Fibroblast of lung (primary cell): ENCODE measurements at regions not wholly inside any gene's neighbourhood (a gene's known extent, or its start where the extent isn't known, plus 50 kb on each side); places are given as distances from the start of the nearest gene placed in this dataset.

Experiments used
- DNase-seq, 2 donors: peaks; one replicate each; pipeline versions ENCODE4 v3.0.0 to v3.0.0-alpha.2; 2010; ENCODE audit warnings: low read depth in 2 of 2
- H2AFZ ChIP-seq: 2 replicates; pipeline ENCODE4 v1.5.1; 2012; ENCODE audit warnings: low read length, control low read depth, inconsistent platforms
- H3K27ac ChIP-seq: 2 replicates; pipeline ENCODE4 v1.5.1; 2011; ENCODE audit warnings: low read length, control low read depth; ENCODE audit not compliant: insufficient read depth
- H3K27me3 ChIP-seq: 2 replicates; pipeline ENCODE4 v1.5.1; 2011; ENCODE audit warnings: mild to moderate bottlenecking, low read length; ENCODE audit not compliant: control insufficient read depth, insufficient read depth
- H3K36me3 ChIP-seq: 2 replicates; pipeline ENCODE4 v1.5.1; 2011; ENCODE audit warnings: low read length; ENCODE audit not compliant: control insufficient read depth, insufficient read depth
- H3K4me1 ChIP-seq: 2 replicates; pipeline ENCODE4 v1.5.1; 2011; ENCODE audit warnings: low read length; ENCODE audit not compliant: control insufficient read depth, insufficient read depth; ENCODE audit errors: extremely low read depth
- H3K4me2 ChIP-seq: 2 replicates; pipeline ENCODE4 v1.5.1; 2011; ENCODE audit warnings: low read length, control low read depth; ENCODE audit not compliant: insufficient read depth; ENCODE audit errors: extremely low read depth
- H3K4me3 ChIP-seq, 4 experiments: fragments of 200-600 bp in 1 of 4; sonication (generic) in 1 of 4; replicated peaks in 1 of 4; 2 replicates each; pipeline ENCODE4 v1.5.1; 2011 to 2016; ENCODE audit warnings: low read length in 4 of 4, low read depth in 3 of 4, mild to moderate bottlenecking in 3 of 4, control low read depth in 2 of 4, inconsistent platforms in 1 of 4, mixed read lengths in 1 of 4; ENCODE audit not compliant: insufficient read depth in 1 of 4; ENCODE audit errors: control extremely low read depth in 1 of 4
- H3K79me2 ChIP-seq: 2 replicates; pipeline ENCODE4 v1.5.1; 2012; ENCODE audit warnings: mild to moderate bottlenecking, low read length, inconsistent platforms; ENCODE audit not compliant: control insufficient read depth, insufficient read depth
- H3K9ac ChIP-seq: 2 replicates; pipeline ENCODE4 v1.5.1; 2011; ENCODE audit warnings: mild to moderate bottlenecking, low read length, control low read depth; ENCODE audit not compliant: insufficient read depth
- H3K9me3 ChIP-seq: 2 replicates; pipeline ENCODE4 v1.5.1; 2012; ENCODE audit warnings: low read depth, low read length; ENCODE audit not compliant: control insufficient read depth, insufficient read depth
- H4K20me1 ChIP-seq: 2 replicates; pipeline ENCODE4 v1.5.1; 2011; ENCODE audit warnings: low read length; ENCODE audit not compliant: control insufficient read depth, insufficient read depth; ENCODE audit errors: extremely low read depth
- CTCF ChIP-seq, 2 donors: IDR thresholded peaks in 1 of 2; conservative IDR thresholded peaks in 1 of 2; 1 replicate in 1 of 2; 2 replicates in 1 of 2; pipeline ENCODE4 v1.5.1; 2011 to 2012; ENCODE audit warnings: low read length in 2 of 2, control low read depth in 1 of 2, inconsistent platforms in 1 of 2, low read depth in 1 of 2, mild to moderate bottlenecking in 1 of 2
- EZH2 ChIP-seq: IDR thresholded peaks from 2 replicates; pipeline ENCODE4 v1.5.1; 2012; ENCODE audit warnings: low read length, control low read depth, mild to moderate bottlenecking; ENCODE audit errors: missing control alignments

GRCh38 chr13:62022369-62022768, 606.7 kb upstream of the PCDH20 start:
- Histone ChIP-seq H3K79me2 (no peaks in the 10 kb centered on the region), H3K27me3 (no peaks in the 10 kb centered on the region), H3K36me3 (no peaks in the 10 kb centered on the region), H3K4me2 (no peak overlapping the region), H3K4me3 (no peak overlapping the region), H3K9me3 (no peaks in the 10 kb centered on the region), H3K27ac (no peak overlapping the region), H3K9ac (no peak overlapping the region), H2AFZ (no peak overlapping the region), H4K20me1 (no peaks in the 10 kb centered on the region), H3K4me1 (no peaks in the 10 kb centered on the region)
- no peak for DNase-seq
- no peak for TF ChIP-seq CTCF (conservative IDR thresholded peaks at IDR 0.05 in 1 of 2, IDR thresholded peaks at IDR 0.05 in 1 of 2; ENCODE audit: low read depth in 1 of 2, low read length in 2 of 2)
- no peak for TF ChIP-seq EZH2

GRCh38 chr13:62019858-62020257, 604.2 kb upstream of the PCDH20 start:
- no peaks in the 10 kb centered on the region for H4K20me1 ChIP-seq
- H3K27me3 ChIP-seq = no peaks in the 10 kb centered on the region
- H3K4me2 ChIP-seq = no peak overlapping the region
- H3K9ac ChIP-seq = no peak overlapping the region
- no peaks in the 10 kb centered on the region for H3K79me2 ChIP-seq
- TF ChIP-seq EZH2 (no peak), CTCF (conservative IDR thresholded peaks at IDR 0.05 in 1 of 2, IDR thresholded peaks at IDR 0.05 in 1 of 2; ENCODE audit: low read depth in 1 of 2, low read length in 2 of 2) (no peak)
- no peaks in the 10 kb centered on the region for H3K4me1 ChIP-seq
- no peak overlapping the region for H3K4me3 ChIP-seq
- H3K36me3 ChIP-seq = no peaks in the 10 kb centered on the region
- H3K27ac ChIP-seq = no peak overlapping the region
- no peak for DNase-seq
- H2AFZ ChIP-seq = no peak overlapping the region
- no peaks in the 10 kb centered on the region for H3K9me3 ChIP-seq

- Histone ChIP-seq H3K4me2 (no peak overlapping the region), H3K27me3 (no peaks in the 10 kb centered on the region), H3K36me3 (no peaks in the 10 kb centered on the region), H3K9ac (no peak overlapping the region), H2AFZ (no peak overlapping the region), H4K20me1 (no peaks in the 10 kb centered on the region), H3K4me1 (no peaks in the 10 kb centered on the region), H3K4me3 (peak overlapping the region in 1 of 4 experiments; percentile 59), H3K27ac (no peak overlapping the region), H3K9me3 (no peaks in the 10 kb centered on the region), H3K79me2 (no peaks in the 10 kb centered on the region)
- DNase-seq = peak; percentile 2 to 57
- TF ChIP-seq EZH2 (no peak), CTCF (conservative IDR thresholded peaks at IDR 0.05 in 1 of 2, IDR thresholded peaks at IDR 0.05 in 1 of 2; ENCODE audit: low read depth in 1 of 2, low read length in 2 of 2) (no peak)
Measured at GRCh38 chr13:62014299-62014698, 598.6 kb upstream of the PCDH20 start.
